H9 (cell line): ENCODE measurements at regions not wholly inside any gene's neighbourhood (a gene's known extent, or its start where the extent isn't known, plus 50 kb on each side); places are given as distances from the start of the nearest gene placed in this dataset.

Experiments used
- DNase-seq: peaks from one replicate; pipeline ENCODE4 v3.0.0-alpha.2; 2017
- H2AFZ ChIP-seq: one replicate; pipeline ENCODE4 v1.6.1; 2013; ENCODE audit warnings: mild to moderate bottlenecking, low read length, control low read depth, moderate library complexity
- H2AK5ac ChIP-seq: 2 replicates; pipeline ENCODE4 v1.6.1; 2013; ENCODE audit warnings: low read length, control low read depth, mixed read lengths; ENCODE audit not compliant: insufficient read length
- H2BK120ac ChIP-seq: one replicate; pipeline ENCODE4 v1.6.1; 2013; ENCODE audit warnings: low read depth, mild to moderate bottlenecking, low read length, control low read depth, inconsistent platforms; ENCODE audit not compliant: poor library complexity, severe bottlenecking
- H2BK12ac ChIP-seq: 2 replicates; pipeline ENCODE4 v1.6.1; 2013; ENCODE audit warnings: low read length, control low read depth, mixed read lengths, low read depth; ENCODE audit not compliant: insufficient read length
- H2BK15ac ChIP-seq: 2 replicates; pipeline ENCODE4 v1.6.1; 2013; ENCODE audit warnings: low read depth, low read length, control low read depth
- H2BK20ac ChIP-seq: one replicate; pipeline ENCODE4 v1.6.1; 2013; ENCODE audit warnings: low read depth, mild to moderate bottlenecking, low read length, control low read depth, inconsistent platforms; ENCODE audit not compliant: poor library complexity, severe bottlenecking
- H2BK5ac ChIP-seq: 2 replicates; pipeline ENCODE4 v1.6.1; 2013; ENCODE audit warnings: low read length, control low read depth, mixed read lengths; ENCODE audit not compliant: insufficient read length
- H3K14ac ChIP-seq: 2 replicates; pipeline ENCODE4 v1.6.1; 2013; ENCODE audit warnings: low read length, control low read depth; ENCODE audit not compliant: insufficient read depth
- H3K18ac ChIP-seq: 2 replicates; pipeline ENCODE4 v1.6.1; 2013; ENCODE audit warnings: low read depth, mild to moderate bottlenecking, mixed read lengths, low read length, control low read depth; ENCODE audit not compliant: insufficient read length
- H3K23ac ChIP-seq: 2 replicates; pipeline ENCODE4 v1.6.1; 2013; ENCODE audit warnings: low read length, control low read depth, mixed read lengths, low read depth; ENCODE audit not compliant: insufficient read length
- H3K23me2 ChIP-seq: 2 replicates; pipeline ENCODE4 v1.6.1; 2013; ENCODE audit warnings: low read depth, mild to moderate bottlenecking, mixed read lengths, low read length, control low read depth; ENCODE audit not compliant: insufficient read length, poor library complexity, severe bottlenecking
- H3K27ac ChIP-seq: 2 replicates; pipeline ENCODE4 v1.5.1; 2013; ENCODE audit warnings: low read length, control low read depth, mixed read lengths, low read depth; ENCODE audit not compliant: insufficient read length
- H3K27me3 ChIP-seq: 2 replicates; pipeline ENCODE4 v1.6.1; 2013; ENCODE audit warnings: low read length, control low read depth, inconsistent platforms; ENCODE audit not compliant: insufficient read depth
- H3K4ac ChIP-seq: 2 replicates; pipeline ENCODE4 v1.6.1; 2013; ENCODE audit warnings: low read depth, mild to moderate bottlenecking, control low read depth, inconsistent platforms, low read length, moderate library complexity
- H3K4me1 ChIP-seq: 2 replicates; pipeline ENCODE4 v1.6.1; 2013; ENCODE audit warnings: low read length, control low read depth, inconsistent platforms; ENCODE audit not compliant: insufficient read depth
- H3K4me2 ChIP-seq: 2 replicates; pipeline ENCODE4 v1.6.1; 2013; ENCODE audit warnings: low read length, control low read depth, mixed read lengths; ENCODE audit not compliant: insufficient read length, insufficient read depth
- H3K56ac ChIP-seq: 2 replicates; pipeline ENCODE4 v1.6.1; 2013; ENCODE audit warnings: low read depth, mild to moderate bottlenecking, mixed read lengths, low read length, control low read depth; ENCODE audit not compliant: insufficient read length
- H3K79me1 ChIP-seq: 2 replicates; pipeline ENCODE4 v1.6.1; 2013; ENCODE audit warnings: low read depth, mild to moderate bottlenecking, moderate library complexity, low read length, control low read depth, inconsistent platforms; ENCODE audit not compliant: insufficient read depth, poor library complexity, severe bottlenecking
- H3K79me2 ChIP-seq: 2 replicates; pipeline ENCODE4 v1.6.1; 2013; ENCODE audit warnings: low read length, control low read depth, inconsistent platforms; ENCODE audit not compliant: insufficient read depth
- H3K9ac ChIP-seq: 2 replicates; pipeline ENCODE4 v1.6.1; 2013; ENCODE audit warnings: low read length, control low read depth, mixed read lengths; ENCODE audit not compliant: insufficient read length; ENCODE audit errors: extremely low read depth
- H3K9me3 ChIP-seq: one replicate; pipeline ENCODE4 v1.6.1; 2013; ENCODE audit warnings: low read depth, low read length, inconsistent platforms; ENCODE audit not compliant: control insufficient read depth
- H3T11ph ChIP-seq: one replicate; pipeline ENCODE4 v1.6.1; 2013; ENCODE audit warnings: mild to moderate bottlenecking, low read length, control low read depth, inconsistent platforms
- H4K20me1 ChIP-seq: one replicate; pipeline ENCODE4 v1.6.1; 2013; ENCODE audit not compliant: control insufficient read depth, insufficient read length, insufficient read depth
- H4K5ac ChIP-seq: 2 replicates; pipeline ENCODE4 v1.6.1; 2013; ENCODE audit warnings: low read depth, mild to moderate bottlenecking, mixed read lengths, low read length, control low read depth; ENCODE audit not compliant: insufficient read length
- H4K8ac ChIP-seq: replicated peaks from 2 replicates; pipeline ENCODE4 v1.6.1; 2013; ENCODE audit warnings: low read length, control low read depth, mixed read lengths, low read depth; ENCODE audit not compliant: insufficient read length
- H4K91ac ChIP-seq: 2 replicates; pipeline ENCODE4 v1.6.1; 2013; ENCODE audit warnings: low read depth, mild to moderate bottlenecking, moderate library complexity, mixed read lengths, low read length, control low read depth; ENCODE audit not compliant: insufficient read length
- H3K27ac Mint-ChIP-seq, 3 experiments: 2 replicates in 2 of 3; 3 replicates in 1 of 3; pipeline ENCODE4 v1.8.0; 2020 to 2021; ENCODE audit warnings: mixed read lengths in 3 of 3, mild to moderate bottlenecking in 1 of 3, moderate library complexity in 1 of 3
- H3K27me3 Mint-ChIP-seq: 2 replicates; pipeline ENCODE4 v1.8.0; 2021; ENCODE audit warnings: low read depth, mild to moderate bottlenecking, moderate library complexity, mixed read lengths
- H3K36me3 Mint-ChIP-seq, 3 experiments: 2 replicates in 2 of 3; 3 replicates in 1 of 3; pipeline ENCODE4 v1.8.0; 2020 to 2021; ENCODE audit warnings: low read depth in 3 of 3, mixed read lengths in 3 of 3; ENCODE audit not compliant: insufficient read depth in 1 of 3
- H3K4me1 Mint-ChIP-seq, 2 experiments: 2 replicates each; pipeline ENCODE4 v1.8.0; 2020; ENCODE audit warnings: mixed read lengths in 2 of 2
- H3K4me3 Mint-ChIP-seq, 2 experiments: 2 replicates in 1 of 2; 3 replicates in 1 of 2; pipeline ENCODE4 v1.8.0; 2020 to 2021; ENCODE audit warnings: mild to moderate bottlenecking in 2 of 2, mixed read lengths in 2 of 2, moderate library complexity in 1 of 2
- H3K9me3 Mint-ChIP-seq, 2 experiments: 2 replicates in 1 of 2; 3 replicates in 1 of 2; pipeline ENCODE4 v1.8.0; 2020; ENCODE audit warnings: mild to moderate bottlenecking in 2 of 2, mixed read lengths in 2 of 2, moderate library complexity in 1 of 2
- TF ChIP-seq, protein P1 (sequence below): fragments of 200-600 bp; sonication (generic); conservative IDR thresholded peaks from 3 replicates; pipeline ENCODE4 v1.8.0; 2021; ENCODE audit warnings: antibody characterized with exemption, mild to moderate bottlenecking

DNA sequence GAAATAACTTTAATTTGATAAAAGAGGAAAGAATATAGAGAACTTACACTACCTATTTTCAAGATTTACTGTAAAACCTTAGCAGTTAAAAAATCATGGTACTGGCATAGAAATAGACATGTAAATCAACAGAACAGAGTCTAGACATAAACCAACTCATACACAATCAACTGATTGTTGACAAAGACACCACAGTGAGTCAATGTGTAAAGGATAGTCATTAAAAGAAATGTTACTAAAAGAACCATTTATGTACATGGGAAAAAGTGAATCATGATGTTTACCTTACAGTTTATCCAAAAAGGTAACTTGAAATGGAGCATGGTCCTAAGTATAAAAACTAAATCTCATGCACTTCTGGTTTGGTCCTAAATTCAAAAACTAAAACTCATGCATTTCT, 847.4 kb downstream of the IGSF11 start:
- Mint-ChIP-seq H3K9me3 (peaks cover 6 to 9% of the 10 kb centered on the region in 2 experiments), H3K27me3 (no peaks in the 10 kb centered on the region), H3K36me3 (peaks cover 2 to 6% (median 5%) of the 10 kb centered on the region in 3 experiments; a peak in 6 of 7 replicates), H3K27ac (no peak overlapping the region), H3K4me1 (no peaks in the 10 kb centered on the region), H3K4me3 (no peak overlapping the region)
- Histone ChIP-seq H3K23me2 (no peaks in the 10 kb centered on the region), H4K5ac (no peak overlapping the region), H3K79me2 (no peaks in the 10 kb centered on the region), H3K4me2 (no peak overlapping the region), H3K27me3 (no peaks in the 10 kb centered on the region), H3K27ac (no peak overlapping the region), H3K9ac (no peak overlapping the region), H2BK5ac (no peak overlapping the region), H3K4me1 (no peaks in the 10 kb centered on the region), H2BK20ac (no peak overlapping the region), H4K20me1 (no peaks in the 10 kb centered on the region), H3K9me3 (no peaks in the 10 kb centered on the region), H2AK5ac (no peak overlapping the region), H3K18ac (no peak overlapping the region), H4K91ac (no peak overlapping the region), H3K4ac (no peak overlapping the region), H4K8ac (no peak overlapping the region), H3T11ph (no peak overlapping the region), H3K79me1 (no peaks in the 10 kb centered on the region), H3K14ac (no peak overlapping the region), H2BK12ac (no peak overlapping the region), H2BK120ac (no peak overlapping the region), H3K56ac (no peak overlapping the region), H3K23ac (no peak overlapping the region), H2AFZ (no peak overlapping the region), H2BK15ac (no peak overlapping the region)
- no peak for DNase-seq
- TF ChIP-seq, protein P1, sequence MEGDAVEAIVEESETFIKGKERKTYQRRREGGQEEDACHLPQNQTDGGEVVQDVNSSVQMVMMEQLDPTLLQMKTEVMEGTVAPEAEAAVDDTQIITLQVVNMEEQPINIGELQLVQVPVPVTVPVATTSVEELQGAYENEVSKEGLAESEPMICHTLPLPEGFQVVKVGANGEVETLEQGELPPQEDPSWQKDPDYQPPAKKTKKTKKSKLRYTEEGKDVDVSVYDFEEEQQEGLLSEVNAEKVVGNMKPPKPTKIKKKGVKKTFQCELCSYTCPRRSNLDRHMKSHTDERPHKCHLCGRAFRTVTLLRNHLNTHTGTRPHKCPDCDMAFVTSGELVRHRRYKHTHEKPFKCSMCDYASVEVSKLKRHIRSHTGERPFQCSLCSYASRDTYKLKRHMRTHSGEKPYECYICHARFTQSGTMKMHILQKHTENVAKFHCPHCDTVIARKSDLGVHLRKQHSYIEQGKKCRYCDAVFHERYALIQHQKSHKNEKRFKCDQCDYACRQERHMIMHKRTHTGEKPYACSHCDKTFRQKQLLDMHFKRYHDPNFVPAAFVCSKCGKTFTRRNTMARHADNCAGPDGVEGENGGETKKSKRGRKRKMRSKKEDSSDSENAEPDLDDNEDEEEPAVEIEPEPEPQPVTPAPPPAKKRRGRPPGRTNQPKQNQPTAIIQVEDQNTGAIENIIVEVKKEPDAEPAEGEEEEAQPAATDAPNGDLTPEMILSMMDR, result no peak
